Activated naive CD8-positive, alpha-beta T cell treated with anti-CD3 and anti-CD28 coated beads, Interleukin-2, amount 10 ng/mL, durations not matched to agents 7 days and 5 days (primary cell): ENCODE measurements at regions not wholly inside any gene's neighbourhood (a gene's known extent, or its start where the extent isn't known, plus 50 kb on each side); places are given as distances from the start of the nearest gene placed in this dataset.

Experiments used
- ATAC-seq: fragments of 150-1000 bp; cut with Tn5 transposase; one replicate; pipeline ENCODE4 v1.10.0; 2021; ENCODE audit warnings: low read depth, moderate library complexity
- POLR2A ChIA-PET: fragments of 350-600 bp; sonication (Branson Sonifier 250); formaldehyde crosslinking; loops from one replicate; lab custom pipeline; 2021; ENCODE audit warnings: antibody characterized with exemption; lab: Charles Lee
- DNase-seq: peaks from one replicate; pipeline ENCODE4 v3.0.0; 2021
- H3K27ac Mint-ChIP-seq: one replicate; pipeline ENCODE4 v1.8.0; 2022; ENCODE audit warnings: mild to moderate bottlenecking, mixed read lengths
- H3K27me3 Mint-ChIP-seq: one replicate; pipeline ENCODE4 v1.8.0; 2022; ENCODE audit warnings: mild to moderate bottlenecking, moderate library complexity, mixed read lengths
- H3K36me3 Mint-ChIP-seq: one replicate; pipeline ENCODE4 v1.8.0; 2021; ENCODE audit warnings: mild to moderate bottlenecking, mixed read lengths
- H3K4me1 Mint-ChIP-seq: one replicate; pipeline ENCODE4 v1.8.0; 2021; ENCODE audit warnings: mixed read lengths
- H3K4me3 Mint-ChIP-seq: one replicate; pipeline ENCODE4 v1.8.0; 2022; ENCODE audit warnings: mild to moderate bottlenecking, moderate library complexity, mixed read lengths
- H3K9me3 Mint-ChIP-seq: one replicate; pipeline ENCODE4 v1.8.0; 2021; ENCODE audit warnings: mixed read lengths

GRCh38 chr5:62977661-62978060 lies 399.0 kb downstream of the LRRC70 start:
- no peak for ATAC-seq
- Mint-ChIP-seq H3K36me3 (no peaks in the 10 kb centered on the region), H3K27ac (no peak overlapping the region), H3K4me1 (no peaks in the 10 kb centered on the region), H3K4me3 (no peak overlapping the region), H3K9me3 (peaks cover 2% of the 10 kb centered on the region), H3K27me3 (no peaks in the 10 kb centered on the region)
- POLR2A ChIA-PET: no interaction called here
- no peak for DNase-seq

- POLR2A ChIA-PET: no interaction called here
- Mint-ChIP-seq H3K9me3 (peaks cover 2% of the 10 kb centered on the region), H3K4me3 (no peak overlapping the region), H3K4me1 (no peaks in the 10 kb centered on the region), H3K27ac (no peak overlapping the region), H3K36me3 (no peaks in the 10 kb centered on the region), H3K27me3 (no peaks in the 10 kb centered on the region)
- DNase-seq (no peak), ATAC-seq (no peak)
These were observed 396.0 kb downstream of the LRRC70 start for GRCh38 chr5:62974623-62975022.

- H3K9me3 Mint-ChIP-seq: peaks cover 9% of the 10 kb centered on the region
- no peak overlapping the region for H3K27ac Mint-ChIP-seq
These were observed 390.9 kb downstream of the LRRC70 start for GRCh38 chr5:62969409-62970120.

GRCh38 chr5:62964428-62964827 lies 385.8 kb downstream of the LRRC70 start:
- Mint-ChIP-seq H3K4me1 (no peaks in the 10 kb centered on the region), H3K36me3 (no peaks in the 10 kb centered on the region), H3K27ac (no peak overlapping the region), H3K9me3 (peaks cover 12% of the 10 kb centered on the region), H3K4me3 (no peak overlapping the region), H3K27me3 (no peaks in the 10 kb centered on the region)
- ATAC-seq (no peak), DNase-seq (no peak)
- POLR2A ChIA-PET: no interaction called here

More at GRCh38 chr5:62969409-62970120, 390.9 kb downstream of the LRRC70 start:
- no peaks in the 10 kb centered on the region for H3K4me1 Mint-ChIP-seq
- no peak overlapping the region for H3K4me3 Mint-ChIP-seq
- H3K36me3 Mint-ChIP-seq: no peaks in the 10 kb centered on the region
- POLR2A ChIA-PET: no interaction called here
- no peaks in the 10 kb centered on the region for H3K27me3 Mint-ChIP-seq
- no peak for DNase-seq
- ATAC-seq: no peak

GRCh38 chr5:62960781-62961180 lies 382.2 kb downstream of the LRRC70 start:
- H3K36me3 Mint-ChIP-seq: no peaks in the 10 kb centered on the region
- H3K27ac Mint-ChIP-seq: no peak overlapping the region
- ATAC-seq (no peak), DNase-seq (no peak)
- no peak overlapping the region for H3K4me3 Mint-ChIP-seq
- no peaks in the 10 kb centered on the region for H3K27me3 Mint-ChIP-seq
- POLR2A ChIA-PET: no interaction called here
- no peaks in the 10 kb centered on the region for H3K4me1 Mint-ChIP-seq
- peaks cover 10% of the 10 kb centered on the region for H3K9me3 Mint-ChIP-seq

GRCh38 chr5:62956597-62956996 lies 378.0 kb downstream of the LRRC70 start:
- Mint-ChIP-seq H3K27ac (no peak overlapping the region), H3K4me1 (no peaks in the 10 kb centered on the region), H3K27me3 (no peaks in the 10 kb centered on the region), H3K36me3 (no peaks in the 10 kb centered on the region), H3K4me3 (no peak overlapping the region), H3K9me3 (no peaks in the 10 kb centered on the region)
- DNase-seq (no peak), ATAC-seq (no peak)
- POLR2A ChIA-PET: no interaction called here

- Mint-ChIP-seq H3K4me3 (no peak overlapping the region), H3K9me3 (peaks cover 3% of the 10 kb centered on the region), H3K4me1 (no peaks in the 10 kb centered on the region), H3K36me3 (no peaks in the 10 kb centered on the region), H3K27ac (no peak overlapping the region), H3K27me3 (no peaks in the 10 kb centered on the region)
- no peak for ATAC-seq
- POLR2A ChIA-PET: no interaction called here
- no peak for DNase-seq
These were observed 376.0 kb downstream of the LRRC70 start for GRCh38 chr5:62954578-62954977.

GRCh38 chr5:62948301-62948700 lies 369.7 kb downstream of the LRRC70 start:
- Mint-ChIP-seq H3K4me1 (no peaks in the 10 kb centered on the region), H3K9me3 (peaks cover 3% of the 10 kb centered on the region), H3K27me3 (no peaks in the 10 kb centered on the region), H3K4me3 (no peak overlapping the region), H3K36me3 (no peaks in the 10 kb centered on the region), H3K27ac (no peak overlapping the region)
- DNase-seq (no peak), ATAC-seq (no peak)
- POLR2A ChIA-PET: no interaction called here

GRCh38 chr5:62942384-62942783 lies 363.8 kb downstream of the LRRC70 start:
- Mint-ChIP-seq H3K4me1 (no peaks in the 10 kb centered on the region), H3K36me3 (no peaks in the 10 kb centered on the region), H3K9me3 (no peaks in the 10 kb centered on the region), H3K27ac (no peak overlapping the region), H3K4me3 (no peak overlapping the region), H3K27me3 (no peaks in the 10 kb centered on the region)
- no peak for DNase-seq
- ATAC-seq: no peak
- POLR2A ChIA-PET: no interaction called here

GRCh38 chr5:62938927-62939326 lies 360.3 kb downstream of the LRRC70 start:
- POLR2A ChIA-PET: no interaction called here
- Mint-ChIP-seq H3K4me3 (no peak overlapping the region), H3K4me1 (no peaks in the 10 kb centered on the region), H3K36me3 (no peaks in the 10 kb centered on the region), H3K9me3 (no peaks in the 10 kb centered on the region), H3K27ac (no peak overlapping the region), H3K27me3 (no peaks in the 10 kb centered on the region)
- no peak for DNase-seq
- no peak for ATAC-seq

- H3K27me3 Mint-ChIP-seq: no peaks in the 10 kb centered on the region
- no peak for ATAC-seq
These were observed 359.3 kb downstream of the LRRC70 start for GRCh38 chr5:62937661-62938558.

GRCh38 chr5:62935660-62936059 lies 357.0 kb downstream of the LRRC70 start:
- no peak overlapping the region for H3K27ac Mint-ChIP-seq
- DNase-seq: no peak
- no peak overlapping the region for H3K4me3 Mint-ChIP-seq
- H3K27me3 Mint-ChIP-seq: no peaks in the 10 kb centered on the region
- H3K9me3 Mint-ChIP-seq: no peaks in the 10 kb centered on the region
- POLR2A ChIA-PET: no interaction called here
- ATAC-seq: no peak
- no peaks in the 10 kb centered on the region for H3K4me1 Mint-ChIP-seq
- H3K36me3 Mint-ChIP-seq: no peaks in the 10 kb centered on the region

More at GRCh38 chr5:62937661-62938558, 359.3 kb downstream of the LRRC70 start:
- POLR2A ChIA-PET: no interaction called here
- Mint-ChIP-seq H3K27ac (no peak overlapping the region), H3K9me3 (no peaks in the 10 kb centered on the region), H3K4me3 (no peak overlapping the region), H3K36me3 (no peaks in the 10 kb centered on the region), H3K4me1 (no peaks in the 10 kb centered on the region)
- no peak for DNase-seq

- POLR2A ChIA-PET: no interaction called here
- H3K4me3 Mint-ChIP-seq: no peak overlapping the region
- H3K36me3 Mint-ChIP-seq: no peaks in the 10 kb centered on the region
- no peaks in the 10 kb centered on the region for H3K9me3 Mint-ChIP-seq
- no peak for ATAC-seq
- H3K27me3 Mint-ChIP-seq: no peaks in the 10 kb centered on the region
- H3K4me1 Mint-ChIP-seq: no peaks in the 10 kb centered on the region
- DNase-seq: no peak
- H3K27ac Mint-ChIP-seq: no peak overlapping the region
These were observed 355.7 kb downstream of the LRRC70 start for GRCh38 chr5:62934319-62934718.

- Mint-ChIP-seq H3K27ac (no peak overlapping the region), H3K9me3 (no peaks in the 10 kb centered on the region), H3K27me3 (no peaks in the 10 kb centered on the region), H3K36me3 (no peaks in the 10 kb centered on the region), H3K4me3 (no peak overlapping the region), H3K4me1 (no peaks in the 10 kb centered on the region)
- POLR2A ChIA-PET: no interaction called here
- DNase-seq: no peak
- no peak for ATAC-seq
These were observed 354.6 kb downstream of the LRRC70 start for GRCh38 chr5:62933261-62933660.
